Putamen (tissue), 1 donor: ENCODE measurements at regions not wholly inside any gene's neighbourhood (a gene's known extent, or its start where the extent isn't known, plus 50 kb on each side); places are given as distances from the start of the nearest gene placed in this dataset.

Source experiments
- DNase-seq: peaks from one replicate; pipeline ENCODE4 v3.0.0-alpha.2; 2016; ENCODE audit warnings: low spot score

GRCh38 chr13:58804832-58805231, 1173.3 kb downstream of the PCDH17 start:
- DNase-seq = no peak

DNA sequence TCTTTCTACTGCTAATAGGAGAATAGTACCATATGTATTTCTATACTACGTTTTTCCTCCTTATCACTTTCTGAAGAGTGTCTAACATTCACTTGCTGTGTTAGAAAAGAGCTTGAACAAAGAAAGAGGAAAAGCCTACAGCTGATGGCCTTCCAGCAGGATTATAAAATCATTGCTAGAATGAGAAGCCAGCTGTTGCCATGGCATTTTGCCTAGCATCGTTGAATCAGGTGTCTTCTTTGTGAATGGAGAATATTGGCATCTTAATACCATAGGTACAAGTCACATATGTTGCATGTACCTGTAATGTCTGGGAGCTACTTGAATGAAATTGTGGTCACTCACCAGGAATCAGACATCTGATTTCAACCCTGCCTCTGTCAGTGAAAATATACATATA, 1174.9 kb downstream of the PCDH17 start:
- no peak for DNase-seq

DNA sequence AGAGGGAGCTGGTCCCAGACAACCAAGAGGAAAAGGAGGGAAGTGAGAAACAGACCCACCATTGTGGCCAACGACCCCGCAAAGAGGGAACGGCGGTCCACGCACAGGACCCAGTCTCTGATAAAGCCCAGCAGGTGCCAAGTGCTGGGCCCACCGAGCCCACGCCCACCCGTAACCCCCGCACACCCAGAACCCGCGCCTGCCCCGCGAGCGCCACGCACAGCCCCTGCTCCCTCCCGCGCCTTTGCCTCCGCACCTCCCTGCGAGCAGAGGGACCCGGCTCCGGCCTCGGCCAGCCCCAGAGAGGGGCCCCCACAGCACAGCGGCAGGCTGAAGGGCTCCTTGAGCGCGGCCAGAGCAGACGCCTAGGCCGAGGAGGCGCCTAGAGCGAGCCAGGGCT, 1192.2 kb downstream of the PCDH17 start:
- DNase-seq = no peak

GRCh38 chr13:58827904-58828303, 1196.4 kb downstream of the PCDH17 start:
- DNase-seq = no peak

- no peak for DNase-seq
Observed at GRCh38 chr13:58830841-58831240, 1199.3 kb downstream of the PCDH17 start.

- no peak for DNase-seq
Observed at GRCh38 chr13:58838615-58839014, 1207.1 kb downstream of the PCDH17 start.

DNA sequence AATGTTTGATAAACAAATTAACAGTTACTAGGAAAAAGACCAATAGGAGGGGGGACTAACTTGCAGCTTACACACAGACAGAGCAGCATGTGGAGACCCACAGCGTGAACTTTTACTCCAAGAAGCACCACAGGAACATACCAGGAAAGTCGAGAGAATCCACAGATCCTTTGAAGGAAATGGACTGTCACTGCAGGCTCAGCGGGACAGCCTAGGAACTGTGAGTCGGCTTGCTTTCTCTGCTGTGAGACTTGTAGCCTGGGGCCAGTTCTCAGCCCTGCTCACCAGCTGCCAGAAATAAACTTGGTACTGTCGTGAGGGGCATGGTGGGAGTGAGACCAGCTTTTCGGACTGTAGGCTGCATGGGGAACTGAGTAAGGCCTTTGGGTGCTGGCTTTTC, 1211.5 kb downstream of the PCDH17 start:
- no peak for DNase-seq

DNA sequence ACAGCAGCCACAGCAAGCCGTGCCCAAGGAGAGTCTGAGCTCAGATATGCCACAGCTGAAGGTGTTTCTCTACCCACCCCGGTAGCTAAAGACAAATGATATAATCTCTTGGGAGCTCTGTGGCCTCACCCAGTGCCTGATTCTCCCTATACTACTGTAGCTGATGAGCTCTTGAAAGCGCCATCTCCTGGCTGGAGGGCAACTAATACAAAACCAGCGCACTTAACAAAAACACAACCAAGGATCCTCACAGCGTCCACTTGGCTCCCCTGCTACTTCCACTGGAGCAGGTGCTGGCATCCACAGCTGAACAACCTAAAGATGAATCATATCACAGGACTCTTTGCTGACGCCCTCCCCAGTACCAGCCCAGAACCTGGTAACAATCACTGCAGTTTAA, 1212.0 kb downstream of the PCDH17 start:
- DNase-seq = no peak

GRCh38 chr13:58850161-58850560, 1218.6 kb downstream of the PCDH17 start:
- no peak for DNase-seq

GRCh38 chr13:58852076-58852475, 1220.5 kb downstream of the PCDH17 start:
- DNase-seq = no peak

- no peak for DNase-seq
Observed at GRCh38 chr13:58855283-58855682, 1223.7 kb downstream of the PCDH17 start.

- no peak for DNase-seq
Observed at GRCh38 chr13:58858870-58859371, 1227.4 kb downstream of the PCDH17 start.

- DNase-seq = no peak
Observed at GRCh38 chr13:58865286-58865685, 1233.7 kb downstream of the PCDH17 start.

DNA sequence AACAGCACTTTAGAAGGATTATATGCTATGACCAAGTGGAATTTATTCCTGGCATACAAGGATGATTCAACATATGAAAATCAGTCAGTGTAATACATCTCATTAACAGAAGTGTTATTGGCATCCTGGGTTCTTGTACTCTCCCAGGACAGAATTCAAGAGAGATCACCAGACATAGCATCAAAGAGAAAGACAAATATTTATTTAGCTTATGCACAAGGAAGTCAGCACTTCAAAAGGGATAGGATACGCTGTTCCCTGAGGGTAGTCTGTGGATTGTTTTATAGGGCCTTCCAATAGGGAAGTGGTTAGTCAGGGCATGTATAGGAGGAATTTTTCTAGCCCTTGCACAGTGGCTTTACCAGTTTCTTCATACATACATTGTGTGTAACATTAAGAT, 1238.0 kb downstream of the PCDH17 start:
- DNase-seq = no peak

GRCh38 chr13:58876473-58876872, 1244.9 kb downstream of the PCDH17 start:
- DNase-seq = no peak

GRCh38 chr13:58879114-58879513, 1247.6 kb downstream of the PCDH17 start:
- DNase-seq = no peak

GRCh38 chr13:58882516-58882915, 1251.0 kb downstream of the PCDH17 start:
- DNase-seq = no peak

DNA sequence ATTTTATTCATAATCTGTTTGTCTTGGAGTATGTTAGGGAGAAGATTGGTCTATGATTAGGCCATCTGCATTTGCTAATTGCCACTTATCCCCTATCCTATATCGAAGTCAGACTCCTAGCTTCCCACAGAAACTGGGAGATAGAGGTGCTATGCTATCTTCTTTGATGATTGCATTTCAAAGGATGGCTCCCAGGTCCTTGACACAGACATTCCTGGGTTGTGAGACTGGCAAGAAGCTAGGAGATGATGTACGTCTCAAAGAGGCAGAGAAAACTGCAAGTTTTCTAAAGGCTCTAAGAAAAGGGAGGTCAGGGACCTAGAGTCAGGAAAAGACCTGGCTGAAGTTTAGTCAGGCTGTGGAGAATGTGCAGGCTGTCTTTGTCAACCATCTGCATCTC, 1251.9 kb downstream of the PCDH17 start:
- DNase-seq = no peak

GRCh38 chr13:58884353-58885209, 1253.0 kb downstream of the PCDH17 start:
- no peak for DNase-seq

DNA sequence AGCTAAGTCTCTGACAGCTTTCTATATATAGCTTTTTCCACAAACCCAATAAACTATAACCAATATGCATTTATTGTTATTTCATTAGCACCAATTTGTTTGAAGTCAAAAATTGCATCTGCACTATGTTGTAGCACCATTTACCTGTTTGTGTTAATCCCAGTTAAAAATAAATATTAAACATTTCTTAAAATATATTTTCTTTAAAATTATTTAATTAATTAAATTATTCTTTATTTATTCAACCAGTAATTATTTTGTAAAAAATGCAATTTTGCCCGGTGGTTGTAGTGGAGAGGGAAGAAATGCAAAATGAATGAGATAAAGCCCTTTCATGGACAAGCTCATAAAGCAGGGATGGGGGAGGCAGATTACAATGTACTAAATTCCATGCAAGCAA, 1257.9 kb downstream of the PCDH17 start:
- DNase-seq = no peak

DNA sequence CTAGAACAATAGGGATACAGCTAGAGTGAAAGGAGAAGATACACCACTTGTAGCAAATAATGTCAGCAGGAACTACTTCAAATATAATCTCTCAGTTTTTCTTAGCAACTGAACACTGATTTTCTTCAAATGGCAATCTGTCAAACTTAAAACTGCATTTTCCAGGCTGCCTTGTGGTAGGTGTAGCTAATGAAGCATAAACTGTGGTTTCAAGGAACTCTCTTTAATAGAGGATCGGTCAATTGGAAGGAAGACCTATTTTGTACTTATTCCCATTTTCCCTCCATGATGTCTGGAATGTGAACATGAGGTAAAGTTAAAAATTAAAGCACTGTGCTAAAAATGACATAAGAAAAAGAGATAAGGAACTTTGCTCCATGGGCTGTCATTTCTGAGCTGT, 1261.9 kb downstream of the PCDH17 start:
- no peak for DNase-seq

- no peak for DNase-seq
Observed at GRCh38 chr13:58906329-58907007, 1257.3 kb downstream of the DIAPH3 start.

- DNase-seq = no peak
Observed at GRCh38 chr13:58907347-58907746, 1256.4 kb downstream of the DIAPH3 start.
